Kidney (tissue), 13 donors: ENCODE measurements at regions not wholly inside any gene's neighbourhood (a gene's known extent, or its start where the extent isn't known, plus 50 kb on each side); places are given as distances from the start of the nearest gene placed in this dataset.

ENCODE experiments used
- DNase-seq, 5 donors: peaks; one replicate each; pipeline ENCODE4 v3.0.0-alpha.2; 2013 to 2020
- FAIRE-seq: peaks from 2 replicates; lab custom pipeline; 2012; peaks lifted over from hg19 to GRCh38; lab: Jason Lieb, UNC
- H3K27ac ChIP-seq, 2 donors: one replicate each; pipeline ENCODE4 v1.7.0; 2013; ENCODE audit warnings: low read depth in 2 of 2, low read length in 2 of 2, inconsistent platforms in 1 of 2
- H3K27me3 ChIP-seq: one replicate; pipeline ENCODE4 v1.7.1; 2013; ENCODE audit warnings: low read length, inconsistent platforms; ENCODE audit not compliant: control insufficient read depth, insufficient read depth
- H3K36me3 ChIP-seq, 3 donors: one replicate each; pipeline versions ENCODE4 v1.7.0 to v1.7.1; 2013; ENCODE audit warnings: low read length in 3 of 3, control low read depth in 1 of 3, inconsistent platforms in 1 of 3; ENCODE audit not compliant: insufficient read depth in 3 of 3, control insufficient read depth in 2 of 3
- H3K4me1 ChIP-seq, 3 donors: one replicate each; pipeline versions ENCODE4 v1.7.0 to v1.7.1; 2013; ENCODE audit warnings: low read length in 3 of 3, inconsistent platforms in 1 of 3, low read depth in 1 of 3; ENCODE audit not compliant: control insufficient read depth in 2 of 3, insufficient read depth in 2 of 3
- H3K4me3 ChIP-seq, 3 donors: one replicate each; pipeline versions ENCODE4 v1.7.0 to v1.8.1; 2013; ENCODE audit warnings: low read length in 3 of 3, control low read depth in 1 of 3, inconsistent platforms in 1 of 3
- H3K9ac ChIP-seq, 3 donors: one replicate each; pipeline versions ENCODE4 v1.7.0 to v1.7.1; 2013; ENCODE audit warnings: low read length in 3 of 3, control low read depth in 1 of 3, inconsistent platforms in 1 of 3
- H3K9me3 ChIP-seq, 3 donors: one replicate each; pipeline versions ENCODE4 v1.7.0 to v1.7.1; 2013; ENCODE audit warnings: low read length in 3 of 3, control low read depth in 1 of 3, inconsistent platforms in 1 of 3; ENCODE audit not compliant: control insufficient read depth in 2 of 3, insufficient read depth in 1 of 3
- CTCF ChIP-seq: IDR thresholded peaks from 3 replicates; pipeline ENCODE4 v1.5.1; 2012; ENCODE audit warnings: mild to moderate bottlenecking, moderate library complexity, borderline replicate concordance; ENCODE audit not compliant: insufficient read depth; ENCODE audit errors: extremely low read depth
- intact Hi-C: fragments of 100-400 bp; cut with DNase I; formaldehyde crosslinking; loops from one replicate; pipeline ENCODE4 v1.11.1; 2022
- donor health status: control.
- donor health status: control.
- donor health status: control.
- donor health status: control.
- donor health status: control.
- donor health status: DM: yes; HTN: yes; CAD: no.
- donor health status: Normal renal cell carcinoma (clear cell type).

- H3K36me3 ChIP-seq: no peaks in the 10 kb centered on the region
- H3K9me3 ChIP-seq: no peaks in the 10 kb centered on the region
- H3K27ac ChIP-seq: no peak overlapping the region
- H3K4me1 ChIP-seq: no peaks in the 10 kb centered on the region
- no peak overlapping the region for H3K9ac ChIP-seq
- no peak for TF ChIP-seq CTCF
- intact Hi-C loops: no loop called here
- FAIRE-seq: no peak
- peak in 2 of 5 donors; percentile 19 to 70 for DNase-seq
- no peak overlapping the region for H3K4me3 ChIP-seq
- no peaks in the 10 kb centered on the region for H3K27me3 ChIP-seq
These were observed 395.0 kb upstream of the SMARCA2 start for GRCh38 chr9:1619915-1620710.

- no peak overlapping the region for H3K4me3 ChIP-seq
- no peak overlapping the region for H3K27ac ChIP-seq
- no peaks in the 10 kb centered on the region for H3K9me3 ChIP-seq
- H3K9ac ChIP-seq: no peak overlapping the region
- intact Hi-C loops: no loop called here
- FAIRE-seq (no peak), DNase-seq (no peak)
- H3K36me3 ChIP-seq: no peaks in the 10 kb centered on the region
- TF ChIP-seq CTCF: no peak
- no peaks in the 10 kb centered on the region for H3K27me3 ChIP-seq
- H3K4me1 ChIP-seq: no peaks in the 10 kb centered on the region
These were observed 377.7 kb upstream of the SMARCA2 start for GRCh38 chr9:1637401-1637800.

- Histone ChIP-seq H3K4me3 (no peak overlapping the region), H3K9ac (no peak overlapping the region), H3K36me3 (no peaks in the 10 kb centered on the region), H3K27me3 (no peaks in the 10 kb centered on the region), H3K27ac (no peak overlapping the region), H3K4me1 (no peaks in the 10 kb centered on the region), H3K9me3 (no peaks in the 10 kb centered on the region)
- TF ChIP-seq CTCF: no peak
- intact Hi-C loops: no loop called here
- FAIRE-seq (no peak), DNase-seq (no peak)
These were observed 376.0 kb upstream of the SMARCA2 start for GRCh38 chr9:1639166-1639565.

DNA sequence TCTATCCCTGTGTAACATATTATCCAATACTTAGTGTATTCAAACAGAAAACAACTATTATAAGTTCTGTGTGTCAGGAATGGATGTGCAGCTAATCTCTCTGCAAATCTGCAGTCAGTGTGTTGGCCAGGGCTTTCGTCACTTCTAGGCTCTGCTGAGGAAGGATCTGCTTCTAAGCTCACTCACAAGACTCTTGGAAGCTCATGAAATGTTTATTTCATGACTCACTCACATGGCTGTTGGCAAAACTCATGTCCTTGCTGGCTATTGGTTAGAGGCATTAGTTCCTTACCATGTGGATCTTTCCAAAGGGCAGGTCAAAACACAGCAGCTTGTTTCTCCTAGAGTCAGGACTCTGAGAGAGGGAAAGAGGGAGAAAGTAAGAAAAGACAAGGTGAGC, 367.4 kb upstream of the SMARCA2 start:
- no peaks in the 10 kb centered on the region for H3K27me3 ChIP-seq
- no peaks in the 10 kb centered on the region for H3K36me3 ChIP-seq
- intact Hi-C loops: no loop called here
- TF ChIP-seq CTCF: no peak
- no peak overlapping the region for H3K4me3 ChIP-seq
- FAIRE-seq (no peak), DNase-seq (no peak)
- no peak overlapping the region for H3K27ac ChIP-seq
- H3K4me1 ChIP-seq: no peaks in the 10 kb centered on the region
- H3K9ac ChIP-seq: no peak overlapping the region
- no peaks in the 10 kb centered on the region for H3K9me3 ChIP-seq
